ENCODE measurements at regions not wholly inside any gene's neighbourhood (a gene's known extent, or its start where the extent isn't known, plus 50 kb on each side); places are given as distances from the start of the nearest gene placed in this dataset.

DNA sequence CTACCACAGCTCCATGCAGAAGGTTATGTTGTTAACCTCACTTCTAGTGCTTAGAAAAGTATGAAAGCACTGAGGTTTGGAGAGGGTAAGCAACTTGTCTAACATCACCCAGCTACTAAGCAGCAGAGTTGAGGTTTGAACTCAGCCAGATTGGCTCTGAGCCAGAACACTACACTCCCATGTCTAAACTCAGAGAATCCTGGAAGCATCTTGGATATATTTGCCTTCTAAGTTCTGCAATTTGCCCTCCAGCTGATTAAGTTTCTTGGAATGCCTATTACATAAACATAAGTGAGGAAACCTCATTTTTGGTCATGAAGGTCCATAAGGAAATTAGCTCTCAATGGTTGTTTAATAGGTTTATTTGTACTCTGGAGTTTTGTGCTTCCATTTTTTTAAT is 78.1 kb upstream of the PHYHIPL start:
- DNase-seq, result no peak

DNA sequence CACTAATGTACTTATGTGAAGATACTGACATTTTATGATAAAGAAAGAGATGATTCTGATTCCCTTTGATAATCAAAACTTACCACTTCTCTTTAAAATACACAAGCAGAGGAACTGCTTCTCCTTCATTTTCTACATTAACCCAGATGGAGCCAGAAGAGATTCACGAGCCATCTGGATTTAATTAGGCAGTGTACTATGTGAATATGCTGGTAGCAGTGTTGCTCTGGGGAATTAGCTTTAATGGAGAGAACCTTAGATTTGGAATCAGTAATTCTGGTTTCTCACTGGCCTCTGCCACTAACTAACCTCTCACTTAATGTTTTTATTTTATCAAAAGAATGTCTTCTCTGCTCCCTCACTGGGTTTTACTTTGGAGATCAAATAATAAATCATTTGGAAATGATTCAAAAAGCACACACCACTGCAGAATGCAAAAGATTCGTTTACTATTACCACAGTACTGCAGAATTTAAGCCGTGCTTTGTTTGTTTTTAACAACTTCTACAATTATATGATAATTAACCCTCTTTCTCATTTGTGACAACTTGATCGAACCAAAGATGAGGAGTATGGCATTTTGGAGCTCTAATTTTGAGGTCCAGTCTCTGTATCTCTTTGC is 77.5 kb upstream of the PHYHIPL start:
- DNase-seq, result no peak

- no peak for DNase-seq
Observed at GRCh38 chr10:59099481-59099880, 77.0 kb upstream of the PHYHIPL start.

- DNase-seq, result no peak
Observed at GRCh38 chr10:59102394-59102793, 74.0 kb upstream of the PHYHIPL start.

- DNase-seq, result no peak
Observed at GRCh38 chr10:59104186-59104585, 72.3 kb upstream of the PHYHIPL start.

DNA sequence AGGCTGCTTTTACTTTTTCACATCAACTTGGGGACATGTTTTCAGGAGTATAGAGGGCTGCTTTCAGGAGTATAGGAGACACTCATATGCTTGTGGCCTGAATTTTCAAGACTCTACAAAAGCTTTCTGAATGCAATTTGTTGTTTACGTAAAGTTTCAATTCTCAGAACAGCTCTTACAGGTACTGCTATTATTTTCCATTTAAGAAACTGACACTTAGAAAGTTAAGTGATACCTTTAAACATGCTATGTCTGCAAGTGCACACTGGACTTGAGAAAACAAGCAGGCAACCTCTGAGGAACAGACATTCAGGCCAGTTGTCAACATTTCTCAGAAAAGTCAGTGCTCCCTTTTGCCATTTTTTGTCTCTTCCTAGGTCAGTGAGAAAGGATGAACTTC is 70.0 kb upstream of the PHYHIPL start:
- no peak for DNase-seq

GRCh38 chr10:59107147-59107546 is 69.3 kb upstream of the PHYHIPL start:
- no peak for DNase-seq

DNA sequence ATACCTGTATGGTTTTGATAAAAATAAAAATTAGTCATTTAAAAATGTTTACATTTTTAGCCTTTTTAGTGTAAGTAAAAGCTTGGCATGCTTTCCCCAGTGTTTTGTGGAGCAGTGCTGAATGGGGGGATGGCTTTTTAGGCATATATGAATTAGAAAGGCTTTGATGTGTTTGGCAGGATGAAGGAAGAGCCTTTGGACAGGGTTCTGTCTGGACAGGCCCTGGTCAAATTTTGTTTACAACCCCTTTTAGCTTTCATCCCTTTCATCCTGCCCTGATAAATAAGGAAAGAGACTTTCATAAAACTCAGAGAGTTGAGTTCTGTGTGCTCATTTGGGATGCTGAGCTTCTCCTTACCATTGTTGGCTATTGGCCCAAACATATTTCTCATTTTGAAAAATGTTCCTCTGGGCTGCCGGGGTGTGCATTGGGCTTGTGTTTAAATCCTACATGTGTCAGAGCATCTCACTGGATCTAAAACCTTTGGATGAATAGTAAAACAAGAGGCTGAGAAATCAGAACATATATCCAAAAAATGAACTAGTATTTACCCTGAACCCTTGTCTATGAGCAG is 68.1 kb upstream of the PHYHIPL start:
- DNase-seq, result no peak

DNA sequence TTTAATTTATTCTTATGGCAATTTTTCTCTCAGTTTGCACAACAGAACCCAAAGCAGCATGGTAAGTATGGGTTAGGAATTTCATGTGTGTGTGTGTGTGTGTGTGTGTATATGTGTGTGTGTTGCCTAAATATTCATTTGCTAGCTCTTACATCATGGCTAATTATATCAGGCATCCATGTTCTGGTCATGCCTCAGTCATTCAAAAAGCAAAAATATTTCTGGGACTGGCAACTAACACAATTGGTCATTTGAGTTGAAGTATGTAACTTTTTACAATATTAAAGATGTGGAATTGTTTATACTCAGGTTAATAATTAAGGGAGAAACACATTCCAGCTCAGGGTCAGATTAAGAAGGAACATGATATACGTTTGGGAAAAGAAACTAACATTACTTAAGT is 67.6 kb upstream of the PHYHIPL start:
- no peak for DNase-seq

DNA sequence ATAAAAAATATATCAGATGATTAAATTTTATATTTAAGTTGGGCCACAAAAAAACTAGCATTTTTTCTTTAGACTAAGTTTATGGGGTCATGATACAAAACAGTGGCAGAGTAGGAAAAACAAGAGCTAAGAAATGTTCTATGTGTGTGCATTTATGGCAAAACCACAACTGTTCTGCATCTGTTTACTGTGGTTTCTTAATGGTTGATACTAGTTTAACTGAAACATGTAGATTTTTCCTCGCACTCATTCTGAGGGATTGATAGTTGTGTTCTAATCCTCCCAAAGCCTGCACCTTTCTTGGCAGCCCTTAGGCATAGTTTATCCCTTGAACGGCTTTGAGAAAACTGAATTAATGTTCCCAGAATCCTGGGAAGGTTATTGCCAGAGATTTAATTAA is 66.6 kb upstream of the PHYHIPL start:
- no peak for DNase-seq

GRCh38 chr10:59124187-59124586 is 52.3 kb upstream of the PHYHIPL start:
- DNase-seq, result no peak

DNA sequence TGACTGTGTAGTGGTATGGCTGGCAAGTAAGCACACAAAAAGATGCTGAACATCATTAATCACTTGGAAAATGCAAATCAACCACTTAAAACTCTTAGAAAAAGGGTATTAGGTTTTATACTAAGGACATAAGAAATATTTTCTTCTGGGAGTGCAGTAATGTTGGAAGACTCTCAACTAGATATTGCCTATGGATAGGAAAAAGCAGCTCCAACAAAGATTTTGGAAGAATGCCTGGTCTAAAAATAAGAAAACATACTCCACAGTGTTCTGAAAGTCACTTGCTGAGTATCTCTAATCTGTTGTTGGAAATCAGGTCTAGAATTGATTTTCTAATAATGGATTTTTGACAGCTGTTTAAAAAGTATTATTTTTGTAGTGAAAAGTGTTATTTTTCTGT is 50.8 kb upstream of the PHYHIPL start:
- DNase-seq, result no peak

- DNase-seq, result no peak
Observed at GRCh38 chr10:59126261-59126660, 50.2 kb upstream of the PHYHIPL start.

Measured in stimulated activated CD4-positive, alpha-beta T cell treated with anti-CD3 and anti-CD28 coated beads, Interleukin-15, amount 100 ng/mL, for 24 hours (primary cell).